Nephron progenitor cell (in vitro differentiated cells): ENCODE measurements at regions not wholly inside any gene's neighbourhood (a gene's known extent, or its start where the extent isn't known, plus 50 kb on each side); places are given as distances from the start of the nearest gene placed in this dataset.
"Not testable (repeated sequence)": the region's sequence is repeated elsewhere in the genome, so short reads cannot be mapped to it uniquely, and the experiment has no call there.

Experiments used
- DNase-seq: peaks from one replicate; pipeline ENCODE4 v3.0.0; 2021
- H3K27ac Mint-ChIP-seq: 2 replicates; pipeline ENCODE4 v1.8.0; 2021; ENCODE audit warnings: mild to moderate bottlenecking, moderate library complexity, mixed read lengths
- H3K27me3 Mint-ChIP-seq: 2 replicates; pipeline ENCODE4 v1.8.0; 2021; ENCODE audit warnings: mild to moderate bottlenecking, low read depth, mixed read lengths; ENCODE audit not compliant: poor library complexity
- H3K36me3 Mint-ChIP-seq: 2 replicates; pipeline ENCODE4 v1.8.0; 2021; ENCODE audit warnings: low read depth, mixed read lengths
- H3K4me1 Mint-ChIP-seq: 2 replicates; pipeline ENCODE4 v1.8.0; 2021; ENCODE audit warnings: mixed read lengths
- H3K4me3 Mint-ChIP-seq: 2 replicates; pipeline ENCODE4 v1.8.0; 2021; ENCODE audit warnings: mild to moderate bottlenecking, moderate library complexity, mixed read lengths
- H3K9me3 Mint-ChIP-seq: 2 replicates; pipeline ENCODE4 v1.8.0; 2021; ENCODE audit warnings: mild to moderate bottlenecking, moderate library complexity, mixed read lengths
- CTCF ChIP-seq: fragments of 200-600 bp; sonication (generic); IDR thresholded peaks from 2 replicates; pipeline ENCODE4 v1.5.0; 2021; ENCODE audit warnings: antibody characterized with exemption

DNA sequence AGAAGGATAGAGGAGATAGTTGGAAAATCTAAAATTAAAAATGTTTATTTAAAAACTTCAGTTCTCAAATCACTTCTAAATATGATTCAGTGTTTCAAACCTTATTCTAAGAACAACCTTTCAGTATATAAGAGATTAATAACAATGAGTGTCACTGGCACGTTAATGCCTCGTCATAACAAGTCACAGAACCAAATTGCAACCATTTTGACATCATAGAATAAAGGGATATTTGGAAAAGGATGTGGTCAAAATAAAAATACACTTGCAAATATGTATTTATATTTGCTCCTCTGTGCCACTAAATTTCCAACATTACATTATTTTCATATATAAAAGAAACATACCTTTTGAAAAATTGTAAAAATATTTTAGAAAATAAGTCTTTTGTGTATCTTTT, 1090.6 kb downstream of the SUCLG1 start:
- H3K27ac Mint-ChIP-seq: no peak overlapping the region
- H3K4me1 Mint-ChIP-seq: no peaks in the 10 kb centered on the region
- H3K27me3 Mint-ChIP-seq: no peaks in the 10 kb centered on the region
- no peak for TF ChIP-seq CTCF
- no peak overlapping the region for H3K4me3 Mint-ChIP-seq
- DNase-seq: no peak
- H3K36me3 Mint-ChIP-seq: no peaks in the 10 kb centered on the region
- no peaks in the 10 kb centered on the region for H3K9me3 Mint-ChIP-seq

DNA sequence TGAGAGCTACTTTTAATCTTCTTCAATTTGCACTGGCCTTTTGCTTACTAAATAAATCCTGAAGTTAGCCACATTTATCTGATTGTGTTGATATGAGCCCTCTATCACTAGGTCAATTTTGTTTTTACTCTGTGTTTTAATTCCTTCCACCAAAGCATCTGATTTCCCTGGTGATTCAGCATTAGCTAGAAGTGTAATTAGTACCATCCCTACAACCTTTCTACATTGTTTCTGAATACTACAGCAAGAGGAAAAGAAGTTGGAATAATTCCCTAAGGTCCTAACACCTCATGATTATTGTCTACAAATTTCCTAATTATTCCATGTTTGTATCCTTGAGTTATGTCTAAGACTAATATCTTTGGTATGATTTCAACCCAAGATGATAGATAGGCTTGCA, 1093.6 kb downstream of the SUCLG1 start:
- Mint-ChIP-seq H3K36me3 (no peaks in the 10 kb centered on the region), H3K4me1 (no peaks in the 10 kb centered on the region), H3K9me3 (peaks cover 4% of the 10 kb centered on the region), H3K27ac (no peak overlapping the region), H3K4me3 (no peak overlapping the region), H3K27me3 (no peaks in the 10 kb centered on the region)
- no peak for DNase-seq
- no peak for TF ChIP-seq CTCF

GRCh38 chr2:83364264-83364663, 1094.8 kb downstream of the SUCLG1 start:
- no peaks in the 10 kb centered on the region for H3K4me1 Mint-ChIP-seq
- no peaks in the 10 kb centered on the region for H3K36me3 Mint-ChIP-seq
- H3K27ac Mint-ChIP-seq: no peak overlapping the region

GRCh38 chr2:83363138-83363537, 1095.9 kb downstream of the SUCLG1 start:
- not testable (repeated sequence) for H3K4me3 Mint-ChIP-seq, H3K27me3 Mint-ChIP-seq, H3K9me3 Mint-ChIP-seq, H3K36me3 Mint-ChIP-seq, DNase-seq, H3K4me1 Mint-ChIP-seq, H3K27ac Mint-ChIP-seq

More at GRCh38 chr2:83364264-83364663, 1094.8 kb downstream of the SUCLG1 start:
- Mint-ChIP-seq H3K4me3 (no peak overlapping the region), H3K9me3 (peaks cover 4% of the 10 kb centered on the region), H3K27me3 (no peaks in the 10 kb centered on the region)
- no peak for TF ChIP-seq CTCF
- DNase-seq: no peak

DNA sequence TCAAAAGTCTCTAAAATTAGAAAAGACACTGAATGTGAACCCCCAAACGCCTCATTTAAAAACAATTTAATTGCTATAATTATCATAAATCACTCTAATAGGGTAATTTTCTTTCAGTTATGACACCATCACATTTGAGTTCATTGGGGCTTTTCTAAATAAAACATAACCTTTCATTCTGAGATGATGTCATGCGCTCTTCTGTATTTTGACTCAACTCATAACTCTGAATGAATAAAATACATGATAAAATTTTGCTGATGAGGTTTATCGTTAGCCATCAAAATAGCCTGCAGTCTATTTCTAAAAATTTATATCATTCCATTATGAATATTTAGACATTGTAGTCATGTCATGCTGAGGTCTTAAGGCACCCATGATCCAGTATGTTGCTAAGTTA, 1099.7 kb downstream of the SUCLG1 start:
- Mint-ChIP-seq H3K27ac (no peak overlapping the region), H3K9me3 (peaks cover 4% of the 10 kb centered on the region), H3K36me3 (no peaks in the 10 kb centered on the region), H3K4me1 (no peaks in the 10 kb centered on the region), H3K27me3 (no peaks in the 10 kb centered on the region), H3K4me3 (no peak overlapping the region)
- no peak for TF ChIP-seq CTCF
- DNase-seq: no peak

- Mint-ChIP-seq H3K27me3 (no peaks in the 10 kb centered on the region), H3K4me3 (no peak overlapping the region), H3K9me3 (peaks cover 8% of the 10 kb centered on the region), H3K36me3 (no peaks in the 10 kb centered on the region), H3K27ac (no peak overlapping the region), H3K4me1 (no peaks in the 10 kb centered on the region)
- no peak for TF ChIP-seq CTCF
- no peak for DNase-seq
These were observed 1116.2 kb downstream of the SUCLG1 start for GRCh38 chr2:83342860-83343329.
